NCI-H2196 (cell line): ENCODE measurements at regions not wholly inside any gene's neighbourhood (a gene's known extent, or its start where the extent isn't known, plus 50 kb on each side); places are given as distances from the start of the nearest gene placed in this dataset.

Source experiments
- DNase-seq: peaks from one replicate; lab custom pipeline; 2025; ENCODE audit not compliant: unreplicated experiment; lab: John Stamatoyannopoulos, UW

DNA sequence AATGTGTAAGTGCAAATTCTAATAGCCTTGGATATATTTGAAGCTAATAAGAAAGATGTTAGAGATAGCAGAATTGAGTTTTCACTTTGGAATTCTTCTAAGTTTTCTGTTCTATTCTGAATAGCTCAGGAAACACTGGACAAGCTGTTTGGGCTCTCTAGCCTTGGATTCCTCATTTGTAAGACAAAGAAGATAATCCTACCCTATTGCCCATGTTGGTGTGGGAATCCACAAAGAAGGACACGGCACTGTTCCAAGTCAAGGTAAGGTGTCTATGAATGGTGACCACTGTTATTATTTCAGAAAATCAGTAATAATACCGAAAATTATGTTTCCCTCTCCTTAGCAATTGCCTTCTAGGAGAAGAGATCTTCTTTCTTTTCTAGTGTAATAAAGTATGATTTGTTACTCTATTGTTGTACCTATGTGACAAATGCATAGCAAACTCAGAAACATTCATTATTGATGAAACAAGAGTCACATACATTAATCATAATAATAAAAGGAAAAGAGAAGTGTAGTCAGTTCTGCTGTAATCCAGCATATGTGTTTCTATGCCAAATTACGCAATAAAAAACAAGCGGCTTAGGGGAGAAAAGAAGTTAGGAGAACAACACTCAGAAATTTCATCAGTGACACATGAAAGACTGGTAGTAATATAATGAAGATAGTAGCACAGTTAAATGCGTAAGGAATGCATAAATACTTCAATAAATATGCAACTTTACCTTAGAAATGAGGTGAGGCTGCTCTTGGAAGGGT lies 1012.3 kb upstream of the PHF14 start:
- no peak for DNase-seq

DNA sequence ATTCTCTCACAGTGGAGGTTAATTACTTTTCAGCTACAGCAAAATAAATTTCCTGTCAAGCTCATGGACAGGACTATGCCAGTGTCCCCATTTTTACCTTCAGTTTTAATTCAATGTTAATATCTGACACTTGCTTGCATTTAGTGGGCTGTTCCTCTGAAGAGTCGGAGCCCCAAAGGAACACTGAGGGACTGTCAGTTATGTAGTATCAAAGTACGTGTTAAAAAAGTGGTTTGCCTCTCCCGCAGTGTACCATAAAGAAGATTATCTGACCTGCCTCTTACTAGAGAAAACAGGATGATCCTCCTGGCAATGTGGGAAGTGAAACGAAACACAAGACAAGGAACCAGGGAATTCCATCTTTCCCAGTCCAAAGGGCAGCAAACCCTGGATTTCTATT lies 1010.9 kb upstream of the PHF14 start:
- DNase-seq: no peak

DNA sequence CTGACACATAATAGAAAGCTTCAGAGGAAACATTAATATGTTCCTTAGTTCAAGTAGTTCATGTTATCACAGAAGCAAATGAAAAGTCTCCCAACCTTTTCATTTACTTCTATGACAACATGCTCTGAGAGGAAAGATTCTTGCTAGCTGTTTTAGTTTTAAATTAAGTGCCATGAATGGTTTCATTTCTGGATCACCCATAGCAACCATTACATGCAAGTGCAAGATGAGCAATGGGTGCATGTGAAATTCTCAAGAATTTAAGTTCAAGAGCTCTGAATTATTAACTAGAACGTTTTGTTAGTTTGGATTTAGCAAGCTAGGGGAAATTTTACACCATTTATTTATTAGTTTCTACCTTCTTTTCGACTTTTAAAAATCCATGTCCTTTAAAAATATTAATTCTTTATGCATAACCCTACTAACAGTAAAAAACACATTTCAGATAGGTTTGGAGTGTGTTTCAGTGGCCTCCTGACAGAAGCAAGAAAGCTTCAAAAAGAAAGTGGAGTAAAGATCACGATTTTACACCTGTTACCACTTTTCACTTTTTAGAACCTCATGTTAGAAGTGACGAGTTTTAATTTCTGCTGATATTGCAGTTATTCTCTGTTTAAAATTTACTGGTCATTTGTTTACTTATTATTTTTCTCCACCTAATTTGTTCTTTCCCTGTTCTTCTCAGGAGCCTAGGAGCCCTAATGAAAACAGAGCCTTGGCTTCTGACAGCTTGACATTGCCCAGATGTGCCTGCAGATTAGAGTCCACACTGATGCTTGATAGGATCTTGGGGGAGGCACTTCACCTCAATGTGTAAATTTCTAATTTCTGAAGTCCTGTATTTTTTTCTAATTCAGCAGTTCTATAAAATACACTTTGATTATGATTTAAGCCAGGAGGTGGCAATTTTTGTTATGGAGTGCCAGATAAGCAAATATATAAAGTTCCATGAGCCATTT lies 995.3 kb upstream of the PHF14 start:
- DNase-seq: no peak

DNA sequence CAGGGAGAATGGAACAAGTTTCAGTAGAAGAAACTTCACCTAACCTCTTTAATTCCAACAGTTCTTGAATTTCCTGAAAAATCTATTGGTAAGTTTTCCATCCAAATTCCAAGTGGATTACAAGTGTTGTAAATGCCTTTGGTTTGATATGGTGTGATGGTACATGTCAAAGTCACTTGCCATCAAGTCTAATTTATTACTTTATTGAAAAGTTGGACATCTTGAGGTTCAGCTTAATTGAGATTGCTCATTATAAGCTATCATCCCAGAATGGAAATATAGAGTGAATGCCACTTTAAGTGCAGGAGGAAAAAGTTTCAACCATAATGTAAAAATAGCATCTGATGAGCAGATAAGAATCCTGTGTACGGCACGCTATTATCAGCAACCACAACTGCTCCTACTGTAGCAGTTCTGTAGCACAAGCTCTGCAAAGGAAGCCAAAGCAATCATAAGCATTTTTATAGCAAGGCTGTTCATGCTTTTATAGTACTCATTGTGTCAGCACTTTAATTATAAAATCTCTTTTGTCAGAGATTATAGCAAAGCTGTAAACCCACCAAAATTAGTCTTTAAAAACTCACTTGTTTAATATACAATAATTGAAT lies 991.8 kb upstream of the PHF14 start:
- DNase-seq: no peak

DNA sequence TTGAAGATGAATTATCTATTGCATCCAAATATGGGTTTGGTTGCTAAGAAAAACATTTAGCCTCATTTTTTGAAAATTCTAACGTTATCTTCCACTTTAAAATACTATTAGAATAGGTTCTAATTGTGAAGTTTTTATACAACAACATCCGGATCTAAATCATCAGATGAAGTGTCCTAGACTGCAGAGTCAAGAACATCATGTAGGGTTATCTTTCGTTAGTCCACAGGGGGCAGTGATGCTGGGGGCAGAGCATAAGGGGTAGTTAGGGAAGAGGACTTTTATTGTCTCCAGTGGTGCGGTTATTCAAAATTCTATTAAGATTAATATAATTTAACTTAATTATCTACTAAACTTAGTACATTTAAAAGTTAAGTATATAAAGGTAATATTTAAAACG lies 990.6 kb upstream of the PHF14 start:
- no peak for DNase-seq

DNA sequence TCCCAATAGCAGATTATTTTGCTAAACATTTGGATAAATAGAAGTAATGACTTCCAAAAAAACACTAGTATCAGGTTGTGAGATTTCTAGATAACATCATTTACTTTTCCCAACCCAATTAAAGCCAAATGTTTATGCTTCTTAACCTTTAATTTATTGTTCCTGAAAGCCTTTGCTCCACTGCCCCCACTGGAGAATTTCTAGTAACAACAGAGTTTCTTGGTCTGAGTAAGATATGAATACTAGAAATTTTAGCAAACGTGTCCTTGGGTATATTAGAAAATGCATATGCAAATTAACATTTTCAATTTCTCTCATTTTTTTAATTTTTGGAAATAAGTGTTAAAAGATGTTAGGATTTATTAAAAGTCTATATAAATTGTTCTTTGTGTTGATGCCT lies 958.0 kb upstream of the PHF14 start:
- DNase-seq: no peak

DNA sequence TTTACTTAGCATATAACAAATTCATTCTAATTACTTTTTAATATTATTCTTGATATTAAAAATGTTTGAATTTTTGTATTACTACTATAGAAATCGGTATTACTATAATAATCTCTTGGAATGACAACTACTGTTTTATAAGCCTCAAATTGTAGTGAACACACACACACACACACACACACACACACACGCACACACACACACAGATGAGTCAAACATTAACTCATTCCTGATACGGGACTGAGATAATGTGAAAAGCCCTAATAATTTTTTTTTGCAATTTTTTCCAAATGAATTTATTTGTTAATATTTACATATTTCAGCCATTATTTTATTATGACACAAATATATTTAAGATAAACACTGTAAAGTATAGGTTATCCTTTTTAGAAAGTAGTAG lies 951.2 kb upstream of the PHF14 start:
- no peak for DNase-seq

DNA sequence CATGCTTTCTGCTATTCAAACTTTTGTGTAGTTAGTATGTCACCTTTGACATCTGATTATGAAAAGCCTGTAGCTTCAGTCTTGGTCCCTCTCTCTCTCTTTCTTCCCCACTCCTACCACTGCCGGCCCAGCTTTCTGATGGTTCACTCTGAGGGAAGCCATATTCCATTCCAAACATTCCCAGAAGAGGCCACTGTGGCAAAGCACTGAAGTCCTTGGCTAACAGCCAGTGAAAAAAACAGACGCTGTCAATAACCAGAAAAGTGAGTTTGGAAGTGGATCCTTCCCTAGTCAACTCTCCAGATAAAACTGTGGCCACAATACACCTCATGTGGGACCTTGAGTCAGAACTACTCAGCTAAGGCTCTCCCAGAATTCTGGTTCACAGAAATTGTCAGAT lies 950.7 kb upstream of the PHF14 start:
- no peak for DNase-seq

DNA sequence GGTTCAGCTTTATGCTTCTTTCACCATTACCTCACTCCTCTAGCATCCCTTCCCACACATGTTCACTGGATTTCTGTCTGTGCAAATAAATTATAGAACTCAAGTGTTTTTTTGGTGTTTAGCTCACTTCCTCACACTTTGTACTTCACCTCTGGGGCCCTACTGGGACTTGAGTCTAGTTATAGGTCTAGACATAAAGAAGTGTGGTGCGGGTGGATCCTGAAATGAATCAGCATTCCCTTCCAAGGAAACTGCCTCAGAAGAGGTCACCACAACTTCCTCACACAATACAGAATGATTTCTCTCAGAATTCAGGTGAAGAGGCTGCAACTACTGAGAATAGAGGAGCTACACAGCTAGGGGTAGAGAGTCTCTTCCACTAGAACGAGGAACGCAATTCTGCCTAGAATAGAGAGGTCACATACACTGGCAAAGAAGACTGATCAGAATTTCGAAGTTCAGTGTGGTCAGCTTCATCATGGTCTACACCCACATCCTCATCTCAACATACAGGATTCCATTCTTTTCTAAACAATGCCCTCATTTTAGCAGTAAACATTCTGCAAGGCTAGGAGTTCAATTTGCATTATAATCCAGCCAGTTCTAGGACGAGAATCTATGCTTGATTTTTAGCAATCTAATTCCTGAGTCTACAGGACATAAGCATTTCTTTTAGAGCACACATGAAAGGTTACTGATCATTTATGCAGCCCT lies 938.7 kb upstream of the PHF14 start:
- no peak for DNase-seq

DNA sequence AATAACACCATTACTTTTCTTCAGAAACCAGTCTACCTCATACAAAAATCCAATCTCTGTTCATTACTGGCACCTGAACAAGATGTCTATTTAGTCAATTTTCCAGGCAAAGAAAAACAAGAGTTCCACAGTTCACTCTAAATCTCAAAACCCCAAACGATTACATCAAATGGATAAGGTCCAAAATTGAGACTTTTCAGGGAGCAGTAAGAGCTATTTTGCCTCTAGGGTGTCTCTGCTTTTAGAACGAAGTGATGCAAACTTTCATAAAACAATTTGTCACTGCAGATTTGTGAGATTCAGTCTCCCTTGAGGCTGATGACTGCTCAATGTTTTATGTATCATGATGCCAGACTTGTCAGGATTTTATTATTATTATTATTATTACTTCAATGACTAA lies 937.0 kb upstream of the PHF14 start:
- no peak for DNase-seq

DNA sequence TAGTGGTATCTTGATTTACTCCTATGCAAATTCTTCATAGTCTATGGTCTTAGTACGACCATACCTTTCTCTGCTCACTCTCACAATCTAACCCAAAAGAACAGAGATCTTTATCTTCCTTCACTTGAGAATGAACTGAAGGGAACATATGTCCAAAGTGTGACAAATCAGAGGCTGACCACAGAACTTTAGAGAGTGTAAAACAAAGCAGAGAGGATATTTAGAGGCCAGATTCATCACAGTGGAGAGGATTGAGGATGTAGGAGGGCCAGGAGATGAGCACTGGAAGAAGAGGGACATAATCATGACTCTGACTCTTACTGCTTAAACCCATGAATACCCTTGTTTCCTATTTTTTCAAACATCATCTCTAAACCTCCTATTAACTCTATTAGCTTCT lies 935.3 kb upstream of the PHF14 start:
- no peak for DNase-seq

DNA sequence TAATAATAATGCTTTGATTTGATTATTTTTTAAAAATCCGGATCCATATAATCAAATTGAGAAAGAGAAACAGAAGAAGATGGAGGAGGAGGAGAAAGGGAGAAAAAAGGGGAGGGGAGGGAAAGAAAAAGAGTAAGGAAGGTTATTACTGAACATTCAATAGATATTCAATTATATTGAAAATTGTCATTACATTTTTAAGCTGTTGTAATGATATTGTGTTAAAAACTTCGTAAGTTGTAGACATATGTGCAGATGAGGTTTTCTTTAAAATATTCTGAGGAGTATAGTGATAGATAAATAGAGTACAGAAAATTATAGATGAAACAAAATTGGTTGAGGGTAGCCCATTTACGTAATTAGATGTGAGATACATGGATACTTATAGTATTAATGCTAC lies 933.0 kb upstream of the PHF14 start:
- no peak for DNase-seq

DNA sequence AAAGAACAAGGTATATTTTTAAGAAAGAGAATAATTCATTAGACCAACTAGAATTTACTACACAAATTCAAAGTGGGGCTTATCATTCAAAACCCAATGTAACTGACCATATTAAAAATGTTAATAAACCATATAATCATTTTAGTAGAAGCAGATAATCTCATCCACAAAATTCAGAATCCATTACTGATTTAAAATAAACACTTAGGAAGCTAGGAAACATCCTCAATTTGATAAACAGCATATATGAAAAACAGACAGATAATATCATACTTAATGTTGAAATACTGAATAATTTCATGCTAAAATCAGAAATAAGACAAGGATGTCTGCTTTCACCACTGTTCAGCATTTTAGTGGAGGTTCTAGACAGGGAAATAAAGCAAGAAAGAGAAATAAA lies 902.8 kb upstream of the PHF14 start:
- DNase-seq: no peak

DNA sequence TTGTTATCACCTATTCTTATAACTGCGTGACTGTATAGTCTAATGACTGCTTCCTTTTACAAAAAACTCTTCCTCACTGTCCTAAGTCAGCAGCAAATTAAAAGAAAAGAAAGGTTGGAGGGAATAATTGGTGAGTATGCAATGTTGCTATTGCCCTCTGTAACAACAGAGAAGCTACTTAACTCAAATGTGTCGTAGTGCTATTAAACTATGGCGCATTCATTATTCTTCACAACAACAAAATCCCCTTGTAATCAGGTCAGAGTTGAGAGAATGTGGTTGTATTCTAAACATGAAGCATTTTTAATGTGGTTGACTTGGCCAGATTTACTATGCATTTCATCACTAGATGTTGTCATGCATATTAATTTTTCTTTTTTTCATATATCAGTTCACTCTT lies 897.8 kb upstream of the PHF14 start:
- DNase-seq: no peak

DNA sequence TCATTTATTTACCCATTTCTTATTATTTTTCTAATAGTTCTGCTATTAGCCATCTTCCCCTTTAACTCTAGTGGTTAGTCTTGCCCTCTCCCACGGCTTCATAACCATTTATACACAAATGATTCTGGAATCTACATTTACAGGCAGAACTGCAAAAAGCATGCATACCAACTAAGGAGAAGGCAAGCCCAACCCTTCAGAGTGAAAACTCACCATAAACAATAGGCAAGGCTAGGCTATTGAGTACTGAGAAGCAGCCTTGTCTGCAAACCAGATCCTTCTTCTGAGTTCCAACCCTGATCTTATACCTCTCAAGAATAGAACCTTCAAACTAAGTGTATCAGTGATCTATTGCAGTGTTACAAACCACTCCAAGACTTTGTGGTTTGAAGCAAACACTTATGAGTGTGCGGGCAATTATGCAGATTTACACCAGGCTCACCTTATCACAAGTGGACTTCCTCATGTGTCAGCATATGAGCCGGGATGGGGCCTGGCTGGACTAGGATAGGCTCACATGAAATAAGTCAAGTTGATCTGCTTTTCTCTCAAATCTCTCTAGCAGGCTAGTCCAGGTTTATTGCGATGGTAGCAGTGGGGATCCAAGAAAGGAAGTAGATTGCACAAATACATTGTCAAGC lies 896.9 kb upstream of the PHF14 start:
- no peak for DNase-seq

DNA sequence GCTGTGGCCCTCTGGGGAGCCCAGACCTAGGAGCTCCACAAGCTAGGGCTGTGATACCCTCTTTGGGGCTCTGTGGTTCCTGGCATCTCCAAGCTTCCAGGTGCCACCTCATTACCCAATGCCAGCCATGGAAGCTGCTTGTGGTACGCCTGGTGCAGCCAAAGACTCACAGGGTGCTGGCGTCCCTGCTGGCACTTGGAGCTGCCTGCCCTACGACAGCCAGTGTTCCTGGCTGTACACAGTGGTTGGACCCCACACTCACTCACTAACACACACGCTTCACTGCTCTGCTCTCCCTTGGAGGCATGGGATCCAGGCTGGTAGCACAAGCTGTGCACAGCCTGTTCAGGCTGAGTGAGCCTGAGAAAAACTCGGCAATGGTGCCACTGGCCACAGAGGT lies 894.1 kb upstream of the PHF14 start:
- DNase-seq: no peak

DNA sequence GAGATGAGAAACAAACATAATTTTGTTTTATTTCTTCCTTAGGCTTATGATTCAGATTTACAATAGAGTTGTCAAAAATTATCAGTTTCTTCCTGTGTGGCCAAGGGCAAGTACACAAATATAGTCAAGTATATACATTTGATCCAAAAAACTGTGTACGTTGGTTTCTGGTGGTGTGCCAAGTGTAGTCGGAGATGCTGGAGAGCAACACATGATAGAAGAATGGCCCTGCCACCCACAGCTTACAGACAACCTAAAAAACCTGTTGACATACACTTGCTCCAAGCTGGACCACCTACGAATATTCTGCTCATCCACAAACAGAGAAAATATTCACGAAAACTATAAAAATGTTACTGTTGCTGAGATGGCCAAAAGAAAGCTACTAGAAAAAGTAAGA lies 890.8 kb upstream of the PHF14 start:
- DNase-seq: no peak

DNA sequence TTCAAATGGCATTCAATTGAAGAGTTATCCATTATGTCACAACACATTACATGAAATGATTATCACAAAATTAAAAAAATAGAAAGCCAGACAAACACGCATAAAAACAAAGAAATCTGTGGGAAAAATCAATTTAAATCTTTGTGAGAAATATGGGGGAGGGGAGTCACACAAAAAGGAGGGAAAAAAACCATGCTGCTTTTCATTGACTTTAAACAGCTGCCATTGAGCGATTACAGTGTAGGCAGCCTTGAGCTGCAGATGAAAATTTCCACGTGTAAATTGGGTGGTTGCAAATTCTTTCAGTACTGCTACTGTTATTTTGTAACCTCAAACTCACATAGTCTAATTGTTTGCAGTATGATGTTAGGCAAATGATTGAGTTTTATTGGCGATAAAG lies 889.9 kb upstream of the PHF14 start:
- DNase-seq: no peak

DNA sequence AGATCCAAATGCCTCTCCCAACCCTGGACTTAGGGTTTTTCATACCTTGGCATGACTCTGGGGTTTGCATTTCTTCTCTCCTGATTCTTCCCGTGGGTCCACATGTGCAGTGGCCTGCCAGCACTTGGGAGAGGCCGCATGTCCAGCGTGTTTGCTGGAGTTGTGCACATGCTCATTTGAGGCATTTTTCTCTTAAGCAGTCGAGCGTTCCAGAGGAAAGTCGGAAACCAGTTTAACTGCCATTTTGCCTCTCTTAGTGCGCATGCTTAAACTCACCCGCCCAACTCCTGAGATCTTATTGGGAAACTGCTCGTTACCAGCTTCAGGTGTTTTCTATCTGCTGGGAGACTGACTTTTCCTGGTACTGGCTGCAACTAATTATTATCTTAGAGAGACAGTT lies 888.4 kb upstream of the PHF14 start:
- DNase-seq: no peak

DNA sequence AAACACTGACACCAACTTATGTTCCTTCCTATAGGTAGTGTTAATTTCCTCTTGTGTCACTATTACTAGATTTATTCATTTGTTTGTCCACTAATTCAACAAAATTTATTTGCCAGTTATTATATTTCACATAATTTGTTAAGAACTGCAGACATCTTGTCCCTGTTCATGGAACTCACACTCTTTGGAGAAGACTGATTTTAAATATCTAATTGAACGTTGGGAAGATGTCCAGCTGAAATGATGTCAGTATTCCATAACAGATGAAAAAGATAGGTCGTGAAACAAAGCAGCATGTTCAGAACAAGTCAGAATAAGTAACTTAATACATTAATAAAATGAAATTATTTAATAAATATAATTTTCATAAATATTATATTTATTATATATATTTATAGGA lies 873.1 kb upstream of the PHF14 start:
- no peak for DNase-seq

DNA sequence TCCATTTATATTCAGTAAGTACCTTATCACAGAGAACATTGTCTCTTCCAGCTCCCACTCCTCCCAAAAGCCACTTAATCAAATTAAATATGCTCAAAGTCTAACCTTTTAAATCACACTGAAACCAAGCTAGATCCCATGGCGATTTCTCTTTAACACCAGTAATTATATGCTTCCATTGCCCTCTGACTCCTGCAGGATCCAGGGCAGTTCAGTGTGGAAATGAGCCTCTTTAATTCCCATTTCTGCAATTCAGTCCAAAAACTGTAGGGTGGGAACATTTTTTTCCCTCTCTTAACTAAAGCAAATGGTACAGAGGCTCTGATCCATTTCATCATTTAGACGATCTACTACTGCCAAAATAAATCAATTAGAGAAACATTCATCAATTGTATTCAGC lies 872.3 kb upstream of the PHF14 start:
- DNase-seq: no peak
